Thyroid gland (tissue), 4 donors: ENCODE measurements at regions not wholly inside any gene's neighbourhood (a gene's known extent, or its start where the extent isn't known, plus 50 kb on each side); places are given as distances from the start of the nearest gene placed in this dataset.

ENCODE experiments used
- DNase-seq, 2 donors: peaks; one replicate each; pipeline ENCODE4 v3.0.0-alpha.2; 2019
- H3K27ac ChIP-seq, 3 donors: fragments of 200-600 bp; sonication (generic); 1 replicate in 2 of 3; 2 replicates in 1 of 3; pipeline ENCODE4 v1.5.1; 2016 to 2019; ENCODE audit warnings: mild to moderate bottlenecking in 1 of 3, moderate library complexity in 1 of 3
- H3K27me3 ChIP-seq: fragments of 200-600 bp; sonication (generic); one replicate; pipeline ENCODE4 v1.5.1; 2019
- H3K36me3 ChIP-seq, 2 donors: fragments of 200-600 bp; sonication (generic); one replicate each; pipeline ENCODE4 v1.5.1; 2016 to 2019
- H3K4me1 ChIP-seq, 2 donors: fragments of 200-600 bp; sonication (generic); one replicate each; pipeline ENCODE4 v1.5.1; 2017 to 2019
- H3K4me3 ChIP-seq, 3 donors: fragments of 200-600 bp; sonication (generic); replicated peaks in 1 of 3; 1 replicate in 2 of 3; 2 replicates in 1 of 3; pipeline ENCODE4 v1.5.1; 2016; ENCODE audit warnings: mild to moderate bottlenecking in 1 of 3
- H3K9me3 ChIP-seq: fragments of 200-600 bp; sonication (generic); one replicate; pipeline ENCODE4 v1.5.1; 2017
- POLR2A ChIP-seq, 2 donors: fragments of 450-650 bp; IDR thresholded peaks; one replicate each; pipeline ENCODE4 v1.6.1; 2017; ENCODE audit warnings: antibody characterized with exemption in 2 of 2, mild to moderate bottlenecking in 2 of 2, moderate library complexity in 1 of 2
- WGBS, 2 donors: methylation state at CpG; one replicate each; pipeline ENCODE4 v1.1.5; 2017; 5-methylcytosine and 5-hydroxymethylcytosine counted together
- intact Hi-C: fragments of 100-400 bp; cut with DNase I; formaldehyde crosslinking; loops from one replicate; pipeline ENCODE4 v1.15.1; 2023
- TF ChIP-seq, protein P1 (sequence below), 6 experiments: fragments of 200-600 bp in 3 of 6; fragments of 450-650 bp in 3 of 6; sonication (generic) in 3 of 6; IDR thresholded peaks; one replicate each; pipeline ENCODE4 v1.5.1; 2016 to 2019; ENCODE audit warnings: antibody characterized with exemption in 6 of 6, mild to moderate bottlenecking in 2 of 6, inconsistent platforms in 1 of 6, moderate library complexity in 1 of 6

DNA sequence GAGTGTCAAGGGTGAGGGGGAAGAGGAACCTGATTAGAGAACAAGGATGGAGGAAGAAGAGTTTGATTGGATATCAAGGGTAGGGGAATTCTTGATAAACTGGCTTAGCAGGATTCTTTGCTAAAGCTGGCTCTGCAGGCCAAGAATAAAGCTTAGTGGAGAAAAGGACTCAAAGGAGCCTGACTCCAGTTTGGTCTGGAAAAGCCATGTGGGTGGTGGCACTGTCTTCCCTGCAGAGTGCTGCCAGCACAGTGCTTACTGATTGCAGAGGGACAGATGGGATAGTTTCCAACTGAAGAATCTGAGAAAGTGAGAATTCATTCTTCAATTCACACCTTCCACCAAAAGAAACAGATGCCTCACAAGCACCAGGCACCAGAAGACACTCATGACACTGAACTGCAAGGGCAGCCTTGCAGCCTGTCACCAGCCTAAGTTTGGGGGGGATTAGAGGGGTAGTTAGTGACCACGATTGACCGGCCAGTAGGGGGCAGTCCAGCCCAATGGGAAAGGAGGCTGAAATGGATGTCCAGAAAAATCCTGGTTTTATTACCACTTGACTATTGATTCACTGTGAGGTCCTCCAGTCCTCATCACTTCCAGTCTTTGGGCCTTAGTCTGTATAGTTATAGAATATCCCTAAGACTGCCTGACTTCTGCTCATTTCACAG lies 334.5 kb downstream of the SMAD2 start:
- no peak for TF ChIP-seq POLR2A (IDR thresholded peaks at IDR 0.05)
- TF ChIP-seq, protein P1, sequence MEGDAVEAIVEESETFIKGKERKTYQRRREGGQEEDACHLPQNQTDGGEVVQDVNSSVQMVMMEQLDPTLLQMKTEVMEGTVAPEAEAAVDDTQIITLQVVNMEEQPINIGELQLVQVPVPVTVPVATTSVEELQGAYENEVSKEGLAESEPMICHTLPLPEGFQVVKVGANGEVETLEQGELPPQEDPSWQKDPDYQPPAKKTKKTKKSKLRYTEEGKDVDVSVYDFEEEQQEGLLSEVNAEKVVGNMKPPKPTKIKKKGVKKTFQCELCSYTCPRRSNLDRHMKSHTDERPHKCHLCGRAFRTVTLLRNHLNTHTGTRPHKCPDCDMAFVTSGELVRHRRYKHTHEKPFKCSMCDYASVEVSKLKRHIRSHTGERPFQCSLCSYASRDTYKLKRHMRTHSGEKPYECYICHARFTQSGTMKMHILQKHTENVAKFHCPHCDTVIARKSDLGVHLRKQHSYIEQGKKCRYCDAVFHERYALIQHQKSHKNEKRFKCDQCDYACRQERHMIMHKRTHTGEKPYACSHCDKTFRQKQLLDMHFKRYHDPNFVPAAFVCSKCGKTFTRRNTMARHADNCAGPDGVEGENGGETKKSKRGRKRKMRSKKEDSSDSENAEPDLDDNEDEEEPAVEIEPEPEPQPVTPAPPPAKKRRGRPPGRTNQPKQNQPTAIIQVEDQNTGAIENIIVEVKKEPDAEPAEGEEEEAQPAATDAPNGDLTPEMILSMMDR (IDR thresholded peaks at IDR 0.05), result peak in 5 of 6 experiments; percentile 21 to 74 (median 53)
- no peak overlapping the region for H3K27ac ChIP-seq

DNA sequence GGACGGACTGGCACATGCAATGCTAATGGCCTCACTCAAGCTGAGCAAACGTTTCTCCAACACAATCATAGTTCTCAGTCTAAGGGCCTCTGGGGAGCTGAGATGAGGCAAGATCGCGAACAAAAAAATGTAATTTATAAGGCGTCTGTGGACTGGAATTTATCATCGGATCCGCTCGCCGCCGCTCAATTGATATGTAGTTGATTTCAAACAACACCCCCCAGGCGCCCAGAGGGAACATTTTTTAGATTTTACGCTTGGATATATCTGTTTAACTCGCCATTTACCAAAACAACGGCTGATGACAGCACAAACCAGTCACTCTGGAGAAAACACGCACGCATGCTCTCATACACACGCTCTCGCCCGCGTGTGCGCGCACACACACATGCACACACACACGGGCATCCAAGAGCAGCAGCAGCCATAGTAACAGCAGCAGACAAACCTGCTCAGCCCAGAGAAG lies 335.8 kb downstream of the SMAD2 start:
- WGBS, 2 donors, result 85 to 87% methylated on average over 23 of the region's 23 CpGs
- Histone ChIP-seq H3K27me3 (no peaks in the 10 kb centered on the region), H3K36me3 (no peaks in the 10 kb centered on the region), H3K4me1 (no peaks in the 10 kb centered on the region), H3K4me3 (no peak overlapping the region), H3K9me3 (no peaks in the 10 kb centered on the region), H3K27ac (no peak overlapping the region)
- intact Hi-C loops, result loop anchor here (5.0 kb wide), 1 partner anchor 153 kb away; no protein-coding TSS in a partner anchor
- TF ChIP-seq, protein P1 (IDR thresholded peaks at IDR 0.05), result no peak
- TF ChIP-seq POLR2A (IDR thresholded peaks at IDR 0.05), result no peak
- no peak for DNase-seq

More for the DNA sequence above, 334.5 kb downstream of the SMAD2 start:
- no peaks in the 10 kb centered on the region for H3K27me3 ChIP-seq
- H3K4me1 ChIP-seq, result no peaks in the 10 kb centered on the region
- WGBS, 2 donors, result 0 to 4% methylated on average over 2 of the region's 2 CpGs
- peak; percentile 50 to 69 for DNase-seq
- no peaks in the 10 kb centered on the region for H3K9me3 ChIP-seq
- intact Hi-C loops, result loop anchor here (5.0 kb wide), 1 partner anchor 151 kb away; no protein-coding TSS in a partner anchor
- H3K4me3 ChIP-seq, result no peak overlapping the region
- no peaks in the 10 kb centered on the region for H3K36me3 ChIP-seq

DNA sequence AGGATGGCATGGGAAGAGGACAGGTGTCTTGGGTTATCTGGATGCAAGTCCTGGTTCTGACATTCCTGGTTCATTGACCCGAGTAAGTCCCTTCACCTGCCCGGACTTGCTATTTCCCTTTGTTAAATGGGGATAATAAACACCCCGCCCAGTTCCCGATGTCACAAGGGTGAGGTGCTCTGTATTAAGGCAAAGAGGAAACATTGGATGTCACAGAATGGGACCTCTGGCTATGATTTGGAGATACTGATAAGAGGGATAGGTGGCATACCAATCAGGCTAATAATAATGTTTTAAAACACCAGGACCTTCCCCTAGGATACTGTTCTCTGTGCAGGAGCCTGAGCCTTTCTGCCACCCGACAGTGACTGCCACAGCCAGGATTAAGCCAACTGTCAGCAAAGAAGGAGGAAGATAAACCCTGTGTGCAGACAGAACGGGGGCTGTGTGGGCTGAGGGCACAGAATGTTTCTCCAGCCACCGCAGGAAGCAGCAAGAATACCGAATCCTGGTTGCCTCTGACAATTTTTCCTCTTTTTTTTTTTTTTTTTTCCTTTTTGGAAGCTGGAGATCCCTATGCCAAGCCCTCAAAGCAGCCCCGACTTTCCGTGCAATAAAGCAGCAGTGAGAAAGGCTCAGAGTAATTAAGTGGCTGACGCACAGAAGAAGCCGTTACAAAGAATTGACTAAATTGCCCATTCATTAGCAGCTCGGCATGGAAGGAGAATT lies 336.6 kb downstream of the SMAD2 start:
- Histone ChIP-seq H3K36me3 (no peaks in the 10 kb centered on the region), H3K27me3 (no peaks in the 10 kb centered on the region), H3K4me3 (no peak overlapping the region), H3K9me3 (no peaks in the 10 kb centered on the region), H3K4me1 (no peaks in the 10 kb centered on the region), H3K27ac (no peak overlapping the region)
- no peak for DNase-seq
- no peak for TF ChIP-seq POLR2A (IDR thresholded peaks at IDR 0.05)
- TF ChIP-seq, protein P1 (IDR thresholded peaks at IDR 0.05), result no peak
- WGBS, 2 donors, result 53 to 59% methylated on average over 13 of the region's 13 CpGs
- intact Hi-C loops, result no loop called here

DNA sequence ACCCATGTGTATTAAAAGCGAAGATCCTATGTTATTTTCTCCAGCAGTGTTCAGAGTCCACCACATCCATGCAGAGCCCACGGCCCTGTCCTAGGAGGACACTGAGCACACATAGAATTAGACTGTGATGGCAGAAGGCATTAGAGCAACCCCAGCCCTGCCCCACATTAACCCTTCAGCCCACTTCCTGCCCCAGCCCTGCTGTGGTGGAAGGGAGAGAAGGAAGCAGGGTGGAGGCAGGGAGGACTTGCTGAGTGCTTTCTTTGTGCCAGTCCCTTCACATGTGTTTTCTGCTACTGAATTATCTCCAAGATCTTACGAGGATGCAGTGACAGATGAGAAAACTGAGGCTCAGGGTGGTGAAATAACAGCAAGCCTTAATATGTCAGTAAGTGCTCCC lies 339.0 kb downstream of the SMAD2 start:
- peaks cover 0 to 3% of the 10 kb centered on the region in 2 donors for H3K4me1 ChIP-seq
- 52 to 64% methylated on average over 3 of the region's 3 CpGs for WGBS, 2 donors
- no peak overlapping the region for H3K27ac ChIP-seq
- no peaks in the 10 kb centered on the region for H3K27me3 ChIP-seq
- TF ChIP-seq, protein P1 (IDR thresholded peaks at IDR 0.05), result no peak
- no peak for TF ChIP-seq POLR2A (IDR thresholded peaks at IDR 0.05)
- no peak for DNase-seq
- H3K36me3 ChIP-seq, result no peaks in the 10 kb centered on the region
- H3K9me3 ChIP-seq, result no peaks in the 10 kb centered on the region
- intact Hi-C loops, result no loop called here
- no peak overlapping the region for H3K4me3 ChIP-seq

DNA sequence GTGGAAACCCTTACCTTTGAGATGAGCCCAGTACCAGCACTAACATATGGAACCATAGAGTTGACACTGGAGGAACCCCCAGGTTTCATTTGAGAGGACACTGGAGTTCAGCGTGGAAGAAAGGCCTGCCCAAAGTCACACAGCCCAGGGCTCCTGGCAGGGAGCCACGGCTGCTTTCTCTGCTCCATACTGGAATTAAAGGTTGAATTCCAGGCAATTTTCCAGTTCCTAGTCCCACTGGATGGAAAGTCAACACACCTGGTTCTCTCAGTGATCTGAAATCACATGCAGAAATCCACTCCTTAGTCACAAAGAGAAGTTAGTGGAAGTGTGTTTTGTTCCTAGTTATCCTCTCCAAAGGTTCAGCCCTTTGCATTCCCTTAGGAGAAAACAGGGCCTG lies 336.1 kb upstream of the SKOR2 start:
- TF ChIP-seq, protein P1 (IDR thresholded peaks at IDR 0.05), result no peak
- no peak for TF ChIP-seq POLR2A (IDR thresholded peaks at IDR 0.05)

More for the DNA sequence above, 336.1 kb upstream of the SKOR2 start:
- no peak overlapping the region for H3K4me3 ChIP-seq
- 33 to 52% methylated on average over 2 of the region's 2 CpGs for WGBS, 2 donors
- intact Hi-C loops, result no loop called here
- no peaks in the 10 kb centered on the region for H3K27me3 ChIP-seq
- peak; percentile 22 to 63 for DNase-seq
- H3K27ac ChIP-seq, result no peak overlapping the region
- H3K36me3 ChIP-seq, result no peaks in the 10 kb centered on the region
- H3K4me1 ChIP-seq, result peaks cover 0 to 3% of the 10 kb centered on the region in 2 donors
- H3K9me3 ChIP-seq, result no peaks in the 10 kb centered on the region
